Fibroblast of pulmonary artery (primary cell): ENCODE measurements at regions not wholly inside any gene's neighbourhood (a gene's known extent, or its start where the extent isn't known, plus 50 kb on each side); places are given as distances from the start of the nearest gene placed in this dataset.

Experiments
- DNase-seq: peaks from one replicate; pipeline ENCODE4 v3.0.0-alpha.2; 2010; ENCODE audit warnings: low read depth
- H3K4me3 ChIP-seq: replicated peaks from 2 replicates; pipeline ENCODE4 v1.5.1; 2011; ENCODE audit warnings: low read depth, mild to moderate bottlenecking, control low read depth, low read length, moderate library complexity
- CTCF ChIP-seq: IDR thresholded peaks from 2 replicates; pipeline ENCODE4 v1.5.1; 2011; ENCODE audit warnings: mild to moderate bottlenecking, control low read depth, low read length, inconsistent platforms; ENCODE audit errors: missing control alignments

DNA sequence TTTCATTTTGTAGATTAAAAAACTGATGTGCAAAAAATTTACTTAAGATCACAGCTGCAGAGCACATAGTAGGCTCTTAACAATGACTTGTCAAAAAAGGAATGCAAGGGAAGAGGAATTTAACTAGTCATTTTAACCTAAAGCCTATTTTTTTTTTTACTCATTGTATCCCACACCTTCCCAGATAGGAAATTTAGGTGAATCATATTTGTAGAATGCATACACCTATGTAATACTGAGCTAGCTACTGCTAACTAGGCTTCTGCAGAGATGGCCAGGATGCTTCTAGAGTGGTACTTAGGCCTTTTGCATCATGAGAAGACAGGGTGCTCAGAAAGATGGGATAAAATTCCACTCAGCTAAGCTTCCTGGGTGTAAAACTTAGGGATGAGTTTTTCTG lies 387.3 kb downstream of the AASDHPPT start:
- TF ChIP-seq CTCF: no peak
- no peak overlapping the region for H3K4me3 ChIP-seq
- no peak for DNase-seq

DNA sequence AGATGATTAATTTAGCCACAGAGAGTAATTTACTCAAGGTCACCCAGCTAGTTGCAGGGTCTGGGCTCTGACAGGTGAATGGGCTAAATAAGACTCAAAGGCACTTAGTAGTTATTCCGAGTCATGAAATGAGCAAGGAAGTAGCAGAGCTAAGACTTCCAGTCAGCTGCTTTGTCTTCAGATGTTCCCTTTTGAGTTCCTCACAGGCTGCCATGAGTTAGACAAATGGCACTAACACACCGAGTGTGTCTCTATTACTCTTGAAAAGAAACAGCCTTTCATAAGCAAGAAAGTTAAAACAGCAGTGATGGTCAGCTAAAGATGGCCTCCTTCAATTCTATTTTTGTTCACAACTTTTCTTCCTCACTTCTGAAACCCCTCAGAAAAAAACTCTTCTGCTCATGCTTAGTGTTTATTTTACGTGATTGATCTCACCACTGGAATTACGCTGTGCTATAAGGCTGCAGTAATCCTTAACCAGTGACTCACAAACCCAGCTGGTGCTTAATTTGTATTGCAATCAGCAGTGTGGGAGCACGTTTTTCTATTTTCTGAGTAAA lies 389.1 kb downstream of the AASDHPPT start:
- H3K4me3 ChIP-seq: no peak overlapping the region

DNA sequence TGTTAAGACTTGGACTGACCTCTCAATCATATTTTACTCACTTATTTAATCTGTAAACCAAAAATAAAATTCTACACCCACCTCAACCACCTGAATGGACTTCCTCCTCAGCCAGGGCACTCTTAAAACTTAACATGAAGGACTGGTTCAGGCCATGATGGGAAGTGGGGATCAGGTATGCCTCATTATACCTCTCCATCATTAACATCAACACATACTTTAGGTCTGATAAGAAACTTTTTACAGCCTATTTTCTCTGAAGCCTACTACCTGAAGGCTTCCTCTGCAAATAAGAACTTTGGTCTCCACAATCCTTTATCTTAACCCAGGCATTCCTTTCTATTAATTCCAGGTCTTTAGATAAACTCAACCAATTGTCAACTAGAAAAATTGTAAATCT lies 390.0 kb downstream of the AASDHPPT start:
- no peak overlapping the region for H3K4me3 ChIP-seq
- no peak for TF ChIP-seq CTCF
- no peak for DNase-seq

More for the DNA sequence above, 389.1 kb downstream of the AASDHPPT start:
- TF ChIP-seq CTCF: no peak
- DNase-seq: peak; percentile 75

- TF ChIP-seq CTCF: no peak
- H3K4me3 ChIP-seq: no peak overlapping the region
- DNase-seq: peak; percentile 73
Measured at GRCh38 chr11:106468086-106468485, 390.6 kb downstream of the AASDHPPT start.

- H3K4me3 ChIP-seq: no peak overlapping the region
- DNase-seq: no peak
- no peak for TF ChIP-seq CTCF
Measured at GRCh38 chr11:106468531-106468930, 391.1 kb downstream of the AASDHPPT start.

DNA sequence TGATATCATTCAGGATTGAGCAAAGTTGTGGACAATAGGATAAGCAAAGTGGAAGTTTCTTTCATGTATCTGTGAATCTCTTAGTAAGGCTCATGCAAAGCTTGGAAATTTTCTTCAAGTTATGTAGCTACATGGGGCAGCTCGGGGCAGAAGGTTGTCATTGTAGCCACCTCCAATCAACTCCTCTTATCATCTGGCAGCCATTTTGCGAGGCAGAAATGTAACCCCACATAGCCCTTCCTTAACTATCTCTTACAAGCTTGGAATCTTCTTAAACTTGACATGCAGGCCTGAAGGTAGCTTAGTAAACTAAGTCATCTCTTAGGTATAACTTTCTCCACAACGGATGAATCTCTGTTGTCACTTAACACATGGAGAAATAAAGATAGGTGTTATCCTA lies 392.8 kb downstream of the AASDHPPT start:
- H3K4me3 ChIP-seq: no peak overlapping the region
- DNase-seq: no peak
- TF ChIP-seq CTCF: no peak

DNA sequence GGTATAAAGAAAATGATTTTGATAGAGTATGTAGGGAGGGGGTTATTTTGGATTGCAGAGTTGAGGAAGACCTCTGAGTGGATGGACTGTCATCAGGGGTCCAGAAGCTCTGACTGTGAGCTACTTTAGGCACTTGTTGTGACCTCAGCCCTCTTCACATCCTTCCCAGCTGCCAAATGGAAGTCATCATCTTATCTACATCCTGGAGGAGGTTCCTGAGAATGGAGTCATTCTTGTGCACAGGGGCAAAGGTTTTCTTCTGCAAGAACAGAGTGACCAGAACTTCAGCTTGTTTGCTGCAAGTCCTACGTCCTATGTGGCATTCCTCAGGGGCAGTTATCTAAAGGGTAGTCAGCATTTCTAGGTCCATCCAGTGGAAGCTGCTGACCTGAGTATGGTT lies 393.8 kb downstream of the AASDHPPT start:
- DNase-seq: peak; percentile 90
- TF ChIP-seq CTCF: no peak
- no peak overlapping the region for H3K4me3 ChIP-seq
